HUES64 (cell line): ENCODE measurements at regions not wholly inside any gene's neighbourhood (a gene's known extent, or its start where the extent isn't known, plus 50 kb on each side); places are given as distances from the start of the nearest gene placed in this dataset.

Source experiments
- H3K27ac ChIP-seq: 2 replicates; pipeline ENCODE4 v1.7.0; 2013; ENCODE audit warnings: low read depth, low read length, inconsistent platforms
- H3K27me3 ChIP-seq: 2 replicates; pipeline ENCODE4 v1.6.1; 2013; ENCODE audit warnings: mild to moderate bottlenecking, low read length; ENCODE audit not compliant: insufficient read depth
- H3K36me3 ChIP-seq: 2 replicates; pipeline ENCODE4 v1.6.1; 2013; ENCODE audit warnings: mild to moderate bottlenecking, low read length; ENCODE audit not compliant: insufficient read depth
- H3K4me1 ChIP-seq: 2 replicates; pipeline ENCODE4 v1.6.1; 2013; ENCODE audit warnings: mild to moderate bottlenecking, low read length, moderate library complexity; ENCODE audit not compliant: insufficient read depth
- H3K4me3 ChIP-seq: 2 replicates; pipeline ENCODE4 v1.5.1; 2013; ENCODE audit warnings: mild to moderate bottlenecking, low read length, moderate library complexity
- H3K9ac ChIP-seq: 2 replicates; pipeline ENCODE4 v1.6.1; 2013; ENCODE audit warnings: mild to moderate bottlenecking, low read depth, low read length
- H3K9me3 ChIP-seq: 2 replicates; pipeline ENCODE4 v1.6.1; 2013; ENCODE audit warnings: low read depth, low read length; ENCODE audit not compliant: insufficient read depth
- WGBS: fragments of 150-250, 120-280 bp; methylation state at CpG from one replicate; pipeline ENCODE4 v1.1.7; 2013; ENCODE audit warnings: missing lambda C conversion rate; 5-methylcytosine and 5-hydroxymethylcytosine counted together

DNA sequence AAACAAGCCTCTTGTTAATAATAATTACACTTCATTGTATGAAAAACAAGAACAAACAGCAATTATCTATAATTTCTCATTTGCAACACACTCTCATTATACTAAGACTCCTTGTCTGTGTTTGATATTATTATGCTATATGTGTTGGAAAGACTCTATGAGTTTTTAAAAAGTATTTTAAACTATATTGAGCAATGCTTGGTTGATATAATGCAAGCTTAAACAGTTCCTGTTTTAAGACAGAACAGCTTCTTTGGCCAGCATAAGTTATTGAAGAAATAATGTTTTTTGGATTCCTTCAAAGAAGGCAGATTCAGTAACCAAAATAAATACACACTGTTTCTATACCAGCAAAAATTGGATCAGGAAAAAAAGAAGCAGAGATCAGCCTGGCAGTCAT, 871.4 kb downstream of the MAT2B start:
- Histone ChIP-seq H3K9me3 (0 out of 2 replicates have a peak, but pooled peaks cover 5% of the 10 kb centered on the region), H3K27ac (no peak overlapping the region), H3K27me3 (no peaks in the 10 kb centered on the region), H3K36me3 (no peaks in the 10 kb centered on the region), H3K4me3 (no peak overlapping the region), H3K4me1 (no peaks in the 10 kb centered on the region), H3K9ac (no peak overlapping the region)

- H3K27me3 ChIP-seq = no peaks in the 10 kb centered on the region
- H3K4me1 ChIP-seq = no peaks in the 10 kb centered on the region
- no peak overlapping the region for H3K9ac ChIP-seq
- no peak overlapping the region for H3K27ac ChIP-seq
- H3K9me3 ChIP-seq = 0 out of 2 replicates have a peak, but pooled peaks cover 5% of the 10 kb centered on the region
- H3K4me3 ChIP-seq = no peak overlapping the region
- no peaks in the 10 kb centered on the region for H3K36me3 ChIP-seq
These were observed 872.3 kb downstream of the MAT2B start for GRCh38 chr5:164377746-164378145.

DNA sequence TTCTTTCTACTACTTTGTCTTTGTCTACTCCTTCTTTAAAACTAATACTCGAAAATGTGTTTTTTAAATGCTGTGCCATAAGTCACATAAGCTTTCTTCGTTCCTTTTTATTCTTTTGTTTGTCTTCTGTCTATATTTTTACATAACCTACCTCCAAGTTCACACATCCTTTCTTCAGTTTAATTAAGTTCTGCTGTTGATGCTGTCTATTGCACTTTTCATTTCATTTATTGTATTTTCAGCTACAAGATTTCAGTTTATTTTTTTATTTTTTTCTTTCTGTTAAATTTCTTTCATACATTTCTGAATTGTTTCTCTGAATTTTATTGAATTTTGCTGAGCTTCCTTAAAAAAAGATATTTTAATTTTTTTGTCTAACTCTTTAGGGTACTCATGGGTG, 878.2 kb downstream of the MAT2B start:
- no peaks in the 10 kb centered on the region for H3K36me3 ChIP-seq
- no peak overlapping the region for H3K9ac ChIP-seq
- H3K27ac ChIP-seq = no peak overlapping the region
- no peaks in the 10 kb centered on the region for H3K4me1 ChIP-seq
- H3K27me3 ChIP-seq = no peaks in the 10 kb centered on the region
- H3K9me3 ChIP-seq = 0 out of 2 replicates have a peak, but pooled peaks cover 5% of the 10 kb centered on the region
- 96% methylated on average over 2 of the region's 2 CpGs for WGBS
- H3K4me3 ChIP-seq = no peak overlapping the region

DNA sequence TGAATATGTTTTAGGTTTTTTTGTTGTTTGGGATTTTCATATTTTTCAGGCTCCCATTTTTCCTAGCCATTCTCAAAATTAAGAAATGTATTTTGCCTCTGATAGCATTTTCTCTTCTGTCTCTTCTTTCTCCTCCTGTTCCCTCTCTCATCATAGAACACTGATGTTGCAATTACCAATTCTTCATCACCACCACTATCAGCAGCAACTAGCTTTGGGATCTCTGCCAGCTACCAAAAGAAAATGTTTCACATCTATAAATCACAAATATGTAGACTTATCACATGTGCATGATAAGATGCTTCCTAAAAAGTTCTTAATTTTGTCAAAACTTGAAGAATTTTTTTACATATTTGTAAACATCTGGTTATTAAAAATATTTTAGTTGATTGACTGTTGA, 887.1 kb downstream of the MAT2B start:
- H3K9ac ChIP-seq = no peak overlapping the region
- no peaks in the 10 kb centered on the region for H3K27me3 ChIP-seq
- H3K4me3 ChIP-seq = no peak overlapping the region
- H3K9me3 ChIP-seq = no peaks in the 10 kb centered on the region
- no peak overlapping the region for H3K27ac ChIP-seq
- no peaks in the 10 kb centered on the region for H3K4me1 ChIP-seq
- H3K36me3 ChIP-seq = no peaks in the 10 kb centered on the region

DNA sequence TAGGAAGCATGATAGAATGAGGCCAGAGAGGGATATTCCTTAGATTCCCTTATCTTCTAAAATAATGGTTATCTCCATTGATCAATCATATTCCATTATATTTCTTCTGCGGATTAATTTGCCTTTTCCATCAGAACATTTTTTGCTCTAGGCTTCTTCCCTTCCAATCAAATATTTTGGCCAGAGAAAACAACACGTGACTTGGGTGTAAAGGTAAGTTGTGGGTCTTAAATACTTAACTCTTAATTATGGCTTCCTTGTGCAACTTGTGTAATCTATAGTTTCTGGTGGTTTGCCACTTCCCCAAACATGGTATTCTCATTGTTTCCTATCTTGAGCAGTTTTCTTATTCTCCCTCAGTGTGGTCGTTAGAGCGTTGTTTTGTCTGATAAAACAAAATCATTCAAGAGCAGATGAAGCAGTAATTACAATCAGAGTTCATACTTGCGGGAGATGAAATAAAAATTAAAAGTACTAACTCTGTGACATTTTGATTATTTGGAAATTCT, 889.3 kb downstream of the MAT2B start:
- Histone ChIP-seq H3K9ac (no peak overlapping the region), H3K27me3 (no peaks in the 10 kb centered on the region), H3K36me3 (no peaks in the 10 kb centered on the region), H3K9me3 (no peaks in the 10 kb centered on the region), H3K4me3 (no peak overlapping the region), H3K4me1 (no peaks in the 10 kb centered on the region), H3K27ac (no peak overlapping the region)
- WGBS = 95% methylated on average over 4 of the region's 5 CpGs

DNA sequence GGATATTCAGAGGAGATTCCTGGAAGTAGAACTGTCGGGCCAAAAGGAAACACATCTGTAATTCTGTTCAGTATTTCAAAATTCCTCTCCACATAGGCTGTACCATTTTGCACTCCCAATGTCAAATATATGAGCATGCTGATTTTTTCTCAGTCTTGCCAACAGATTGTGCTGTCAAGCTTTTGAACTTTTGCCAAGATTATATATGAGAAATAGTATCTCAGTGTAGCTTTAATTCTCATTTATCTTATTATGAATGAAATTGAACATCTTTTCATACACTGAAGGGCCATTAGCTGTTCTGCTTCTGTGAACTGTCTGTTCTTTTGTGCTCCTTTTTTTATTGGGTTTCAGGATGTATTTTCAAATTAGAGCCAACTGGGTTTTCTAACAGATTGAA, 907.1 kb downstream of the MAT2B start:
- Histone ChIP-seq H3K36me3 (no peaks in the 10 kb centered on the region), H3K27ac (no peak overlapping the region)
- 100% methylated on average over 1 of the region's 1 CpG for WGBS

DNA sequence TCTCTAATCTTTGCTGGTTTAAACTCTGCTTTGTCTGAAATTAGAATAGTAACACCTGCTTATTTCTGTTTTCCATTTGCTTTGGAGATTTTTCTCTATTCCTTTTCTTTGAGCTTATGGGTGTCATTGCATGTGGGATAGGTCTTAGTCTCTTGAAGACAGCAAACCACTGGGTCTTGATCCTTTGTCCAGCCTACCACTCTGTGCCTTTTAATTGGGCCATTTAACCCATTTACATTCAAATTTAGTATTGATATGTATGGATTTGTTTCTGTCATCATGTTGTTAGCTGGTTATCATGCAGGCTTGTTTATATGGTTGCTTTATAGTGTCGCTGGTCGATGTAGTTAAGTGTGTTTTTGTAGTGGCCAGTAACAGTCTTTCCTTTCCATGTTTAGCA, 914.7 kb downstream of the MAT2B start:
- H3K4me3 ChIP-seq = no peak overlapping the region
- H3K9ac ChIP-seq = no peak overlapping the region
- WGBS = 85% methylated on average over 2 of the region's 2 CpGs
- H3K27me3 ChIP-seq = no peaks in the 10 kb centered on the region
- H3K4me1 ChIP-seq = no peaks in the 10 kb centered on the region
- peaks cover 5% of the 10 kb centered on the region; the same call in 1 of the 2 replicates for H3K9me3 ChIP-seq
- H3K36me3 ChIP-seq = no peaks in the 10 kb centered on the region
- no peak overlapping the region for H3K27ac ChIP-seq

More for the DNA sequence above, 907.1 kb downstream of the MAT2B start:
- H3K4me1 ChIP-seq = no peaks in the 10 kb centered on the region
- H3K9ac ChIP-seq = no peak overlapping the region
- H3K27me3 ChIP-seq = no peaks in the 10 kb centered on the region
- no peak overlapping the region for H3K4me3 ChIP-seq
- no peaks in the 10 kb centered on the region for H3K9me3 ChIP-seq

DNA sequence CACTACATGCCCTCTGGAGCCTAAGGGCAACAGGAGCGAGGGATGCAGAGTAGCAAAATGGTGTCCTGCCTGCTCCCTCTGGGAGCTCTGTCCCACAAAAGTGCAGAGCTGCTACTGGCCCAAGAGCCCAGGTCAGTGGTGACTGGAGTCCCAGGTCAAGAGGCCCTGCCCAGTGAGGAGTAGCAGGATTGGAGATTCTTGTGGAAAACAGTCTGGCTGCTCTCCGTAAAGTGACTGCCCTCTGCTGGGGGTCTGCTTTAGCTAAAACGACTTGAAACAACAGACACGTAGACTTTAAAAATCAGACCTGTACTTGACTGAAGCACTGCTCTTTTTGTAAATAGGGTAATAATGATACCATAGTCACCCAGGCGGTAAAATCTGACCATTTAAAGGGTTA, 917.0 kb downstream of the MAT2B start:
- no peak overlapping the region for H3K27ac ChIP-seq
- no peaks in the 10 kb centered on the region for H3K4me1 ChIP-seq
- no peak overlapping the region for H3K4me3 ChIP-seq
- no peaks in the 10 kb centered on the region for H3K27me3 ChIP-seq
- no peak overlapping the region for H3K9ac ChIP-seq
- H3K36me3 ChIP-seq = no peaks in the 10 kb centered on the region
- H3K9me3 ChIP-seq = peaks cover 5% of the 10 kb centered on the region; the same call in 1 of the 2 replicates
- 65% methylated on average over 5 of the region's 5 CpGs for WGBS

DNA sequence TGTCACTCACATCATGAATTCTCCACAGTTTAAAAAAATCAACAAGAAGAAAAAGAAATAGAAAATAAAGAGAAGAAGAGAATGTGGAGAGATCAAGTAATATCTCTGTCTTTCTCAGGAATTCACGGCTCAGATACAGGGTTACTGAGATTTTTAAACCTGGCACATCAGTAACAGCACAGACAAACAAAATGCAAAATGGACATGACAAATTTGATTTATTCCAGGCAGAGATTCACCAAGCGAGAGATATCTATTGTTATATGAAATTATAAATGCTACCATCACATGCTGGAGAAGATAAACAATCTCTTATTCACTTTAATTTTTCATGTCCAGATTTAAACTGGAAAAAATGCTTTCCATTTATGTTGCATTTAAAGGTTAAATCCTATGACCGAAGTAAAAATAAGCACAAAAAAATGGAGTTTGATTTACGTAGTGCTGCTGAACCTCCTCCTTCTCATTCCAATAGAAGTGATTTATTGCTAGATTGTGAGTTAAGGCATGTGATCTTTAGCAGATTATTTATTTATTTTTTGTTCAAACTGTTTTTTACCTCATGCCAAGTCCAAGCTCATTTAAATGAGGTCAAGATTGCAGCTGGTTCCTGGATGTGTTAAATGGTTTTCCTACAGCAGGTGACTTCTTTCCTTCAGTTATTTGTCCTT, 926.4 kb downstream of the MAT2B start:
- H3K9ac ChIP-seq = no peak overlapping the region
- H3K36me3 ChIP-seq = no peaks in the 10 kb centered on the region
- no peaks in the 10 kb centered on the region for H3K27me3 ChIP-seq
- H3K4me1 ChIP-seq = no peaks in the 10 kb centered on the region
- H3K9me3 ChIP-seq = no peaks in the 10 kb centered on the region
- H3K27ac ChIP-seq = no peak overlapping the region
- H3K4me3 ChIP-seq = no peak overlapping the region
- 95% methylated on average over 3 of the region's 4 CpGs for WGBS

GRCh38 chr5:164433106-164433870, 927.9 kb downstream of the MAT2B start:
- Histone ChIP-seq H3K9ac (no peak overlapping the region), H3K4me1 (no peaks in the 10 kb centered on the region), H3K27me3 (no peaks in the 10 kb centered on the region), H3K9me3 (no peaks in the 10 kb centered on the region), H3K27ac (no peak overlapping the region), H3K36me3 (no peaks in the 10 kb centered on the region), H3K4me3 (no peak overlapping the region)
- WGBS = 97% methylated on average over 3 of the region's 4 CpGs

DNA sequence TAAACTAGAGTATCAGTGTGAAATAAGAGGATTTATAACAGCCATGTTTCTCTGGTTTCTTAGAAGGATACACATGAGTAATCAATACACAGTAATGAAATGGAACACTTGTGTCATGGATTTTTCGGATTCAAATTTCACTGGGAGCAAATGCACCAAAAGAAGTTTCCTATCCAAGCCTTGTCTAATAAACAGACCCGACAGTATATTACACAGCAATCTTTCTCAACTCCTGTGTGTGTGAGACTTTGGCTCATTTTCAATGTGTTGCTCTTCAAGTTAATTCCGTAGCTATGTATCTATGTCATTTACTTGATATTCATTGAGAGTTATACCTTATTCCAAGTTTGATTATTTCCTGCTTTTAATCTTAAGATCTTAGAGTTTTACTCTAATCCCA, 930.2 kb downstream of the MAT2B start:
- Histone ChIP-seq H3K36me3 (no peaks in the 10 kb centered on the region), H3K9ac (no peak overlapping the region), H3K9me3 (no peaks in the 10 kb centered on the region), H3K27ac (no peak overlapping the region), H3K4me1 (no peaks in the 10 kb centered on the region), H3K27me3 (no peaks in the 10 kb centered on the region), H3K4me3 (no peak overlapping the region)
- 84% methylated on average over 2 of the region's 3 CpGs for WGBS
